OCI-LY3 (cell line): ENCODE measurements at regions not wholly inside any gene's neighbourhood (a gene's known extent, or its start where the extent isn't known, plus 50 kb on each side); places are given as distances from the start of the nearest gene placed in this dataset.

Experiments used
- H2AFZ ChIP-seq: fragments of 200-600, 300-600 bp; shearing (Covaris generic); 2 replicates; pipeline ENCODE4 v1.6.0; 2014; ENCODE audit warnings: antibody characterized with exemption, low read depth, low read length
- H3K27ac ChIP-seq: fragments of 200-600, 300-600 bp; sonication (generic); 2 replicates; pipeline ENCODE4 v1.5.1; 2014; ENCODE audit warnings: mild to moderate bottlenecking, low read length, moderate library complexity, mixed read lengths
- H3K27me3 ChIP-seq: fragments of 200-600, 300-600 bp; sonication (generic); 2 replicates; pipeline ENCODE4 v1.6.1; 2014; ENCODE audit warnings: low read depth, low read length, mixed read lengths
- H3K36me3 ChIP-seq: fragments of 200-600, 300-600 bp; sonication (generic); replicated peaks from 2 replicates; pipeline ENCODE3; 2014; ENCODE audit warnings: low read depth, low read length, mixed read lengths
- H3K4me1 ChIP-seq: fragments of 300-600, 200-600 bp; sonication (generic); 2 replicates; pipeline ENCODE4 v1.6.1; 2014; ENCODE audit warnings: low read length, mixed read lengths
- H3K4me2 ChIP-seq: fragments of 200-600, 300-600 bp; sonication (generic); 2 replicates; pipeline ENCODE4 v1.6.1; 2014; ENCODE audit warnings: low read length, mixed read lengths
- H3K4me3 ChIP-seq: fragments of 300-600, 200-600 bp; sonication (generic); 2 replicates; pipeline ENCODE4 v1.5.1; 2014; ENCODE audit warnings: antibody characterized with exemption, mild to moderate bottlenecking, low read length, moderate library complexity
- H3K79me2 ChIP-seq: fragments of 300-600, 200-600 bp; shearing (Covaris generic); 2 replicates; pipeline ENCODE4 v1.6.1; 2014; ENCODE audit warnings: mild to moderate bottlenecking, low read length, mixed read lengths
- H3K9ac ChIP-seq: fragments of 300-600, 200-600 bp; shearing (Covaris generic); 2 replicates; pipeline ENCODE4 v1.6.0; 2014; ENCODE audit warnings: mild to moderate bottlenecking, low read length, moderate library complexity
- H3K9me3 ChIP-seq: fragments of 200-600, 300-600 bp; shearing (Covaris generic); 2 replicates; pipeline ENCODE4 v1.6.1; 2014; ENCODE audit warnings: low read length, mixed read lengths; ENCODE audit not compliant: insufficient read depth
- H4K20me1 ChIP-seq: fragments of 200-600, 300-600 bp; sonication (generic); 2 replicates; pipeline ENCODE4 v1.6.1; 2016; ENCODE audit warnings: low read length, mixed read lengths; ENCODE audit not compliant: insufficient read depth
- EZH2phosphoT487 ChIP-seq: fragments of 200-600 bp; shearing (Covaris generic); IDR thresholded peaks from 2 replicates; pipeline ENCODE4 v1.6.1; 2018; ENCODE audit warnings: antibody characterized with exemption, mixed run types, low read depth
- TF ChIP-seq, protein P1 (sequence below): fragments of 200-600, 300-600 bp; sonication (generic); IDR thresholded peaks from 2 replicates; pipeline ENCODE4 v1.5.1; 2014; ENCODE audit warnings: antibody characterized with exemption, low read length, low read depth

- Histone ChIP-seq H3K9ac (no peak overlapping the region), H3K79me2 (no peaks in the 10 kb centered on the region), H3K27me3 (no peaks in the 10 kb centered on the region), H3K36me3 (no peaks in the 10 kb centered on the region), H3K4me1 (peaks cover 12% of the 10 kb centered on the region), H3K4me3 (no peak overlapping the region), H3K27ac (no peak overlapping the region), H3K9me3 (no peaks in the 10 kb centered on the region), H4K20me1 (no peaks in the 10 kb centered on the region), H3K4me2 (no peak overlapping the region), H2AFZ (no peak overlapping the region)
- TF ChIP-seq, protein P1, sequence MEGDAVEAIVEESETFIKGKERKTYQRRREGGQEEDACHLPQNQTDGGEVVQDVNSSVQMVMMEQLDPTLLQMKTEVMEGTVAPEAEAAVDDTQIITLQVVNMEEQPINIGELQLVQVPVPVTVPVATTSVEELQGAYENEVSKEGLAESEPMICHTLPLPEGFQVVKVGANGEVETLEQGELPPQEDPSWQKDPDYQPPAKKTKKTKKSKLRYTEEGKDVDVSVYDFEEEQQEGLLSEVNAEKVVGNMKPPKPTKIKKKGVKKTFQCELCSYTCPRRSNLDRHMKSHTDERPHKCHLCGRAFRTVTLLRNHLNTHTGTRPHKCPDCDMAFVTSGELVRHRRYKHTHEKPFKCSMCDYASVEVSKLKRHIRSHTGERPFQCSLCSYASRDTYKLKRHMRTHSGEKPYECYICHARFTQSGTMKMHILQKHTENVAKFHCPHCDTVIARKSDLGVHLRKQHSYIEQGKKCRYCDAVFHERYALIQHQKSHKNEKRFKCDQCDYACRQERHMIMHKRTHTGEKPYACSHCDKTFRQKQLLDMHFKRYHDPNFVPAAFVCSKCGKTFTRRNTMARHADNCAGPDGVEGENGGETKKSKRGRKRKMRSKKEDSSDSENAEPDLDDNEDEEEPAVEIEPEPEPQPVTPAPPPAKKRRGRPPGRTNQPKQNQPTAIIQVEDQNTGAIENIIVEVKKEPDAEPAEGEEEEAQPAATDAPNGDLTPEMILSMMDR, result peak; percentile 25; the same call in 1 of the 2 replicates
- no peak for TF ChIP-seq EZH2phosphoT487
These were observed 63.3 kb upstream of the CHST15 start for GRCh38 chr10:124156524-124157260.

- H3K36me3 ChIP-seq, result no peaks in the 10 kb centered on the region
- H3K4me2 ChIP-seq, result no peak overlapping the region
- H4K20me1 ChIP-seq, result no peaks in the 10 kb centered on the region
- no peaks in the 10 kb centered on the region for H3K27me3 ChIP-seq
- H3K9me3 ChIP-seq, result no peaks in the 10 kb centered on the region
- TF ChIP-seq, protein P1, result no peak
- no peak for TF ChIP-seq EZH2phosphoT487
- no peak overlapping the region for H3K9ac ChIP-seq
- peaks cover 12% of the 10 kb centered on the region for H3K4me1 ChIP-seq
- H3K27ac ChIP-seq, result no peak overlapping the region
- H3K79me2 ChIP-seq, result no peaks in the 10 kb centered on the region
- no peak overlapping the region for H3K4me3 ChIP-seq
- no peak overlapping the region for H2AFZ ChIP-seq
These were observed 62.5 kb upstream of the CHST15 start for GRCh38 chr10:124155781-124156435.

DNA sequence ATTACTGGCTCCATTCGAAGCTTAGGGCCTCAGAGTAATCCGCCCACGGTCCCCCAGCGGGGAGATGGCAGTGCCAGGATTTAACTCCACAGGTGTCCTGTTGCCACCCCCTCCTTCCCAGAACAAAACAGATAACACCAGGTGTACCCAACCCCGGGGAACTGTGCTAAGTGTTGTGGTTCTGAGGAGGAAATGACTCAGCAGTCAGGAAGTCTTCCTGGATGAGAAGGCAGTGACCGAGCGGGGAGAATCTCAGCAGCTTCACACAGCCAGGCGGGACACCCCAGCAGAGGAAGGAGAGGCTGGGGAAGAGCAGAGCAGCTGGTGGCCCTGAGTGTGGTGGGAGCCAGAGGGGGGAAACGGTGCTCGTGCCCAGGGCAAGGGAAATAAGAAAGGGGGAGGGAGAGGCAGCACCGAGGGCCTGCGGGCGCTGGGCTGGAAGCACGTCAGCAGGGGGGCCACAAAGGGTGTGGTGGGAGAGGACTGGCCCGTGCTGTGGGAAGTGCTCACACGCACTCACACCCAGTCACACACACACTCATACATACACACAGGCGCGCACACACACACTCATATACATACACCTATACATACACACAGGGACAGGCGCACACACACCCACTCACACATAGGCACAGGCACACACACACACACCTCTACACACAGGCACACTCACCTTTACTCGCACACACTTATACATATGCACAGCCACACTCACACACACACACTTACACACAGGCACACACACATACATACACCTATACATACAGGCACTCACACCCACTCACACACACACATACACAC, 59.8 kb upstream of the CHST15 start:
- Histone ChIP-seq H3K27ac (no peak overlapping the region), H2AFZ (0 out of 2 replicates have a peak overlapping the region, but pooled peaks have one; percentile 46)

More for the DNA sequence above, 59.8 kb upstream of the CHST15 start:
- no peaks in the 10 kb centered on the region for H4K20me1 ChIP-seq
- H3K27me3 ChIP-seq, result no peaks in the 10 kb centered on the region
- H3K79me2 ChIP-seq, result no peaks in the 10 kb centered on the region
- H3K9ac ChIP-seq, result no peak overlapping the region
- no peaks in the 10 kb centered on the region for H3K36me3 ChIP-seq
- H3K4me2 ChIP-seq, result peak overlapping the region; percentile 57
- no peak for TF ChIP-seq EZH2phosphoT487
- TF ChIP-seq, protein P1, result no peak
- H3K9me3 ChIP-seq, result no peaks in the 10 kb centered on the region
- H3K4me3 ChIP-seq, result peak overlapping the region; percentile 18; the same call in 1 of the 2 replicates
- H3K4me1 ChIP-seq, result peaks cover 24% of the 10 kb centered on the region
